HPDE6-E6E7 (cell line): ENCODE measurements at regions not wholly inside any gene's neighbourhood (a gene's known extent, or its start where the extent isn't known, plus 50 kb on each side); places are given as distances from the start of the nearest gene placed in this dataset.

Experiments
- DNase-seq: peaks from one replicate; pipeline ENCODE4 v3.0.0; 2011; ENCODE audit warnings: missing footprints; ENCODE audit errors: extremely low spot score

- no peak for DNase-seq
Measured at GRCh38 chr14:95386536-95387095, 66.9 kb upstream of the CLMN start.

- no peak for DNase-seq
Measured at GRCh38 chr14:95385701-95386100, 66.0 kb upstream of the CLMN start.

- DNase-seq: no peak
Measured at GRCh38 chr14:95382747-95383146, 63.0 kb upstream of the CLMN start.

- no peak for DNase-seq
Measured at GRCh38 chr14:95381726-95382125, 62.0 kb upstream of the CLMN start.

- no peak for DNase-seq
Measured at GRCh38 chr14:95380350-95381042, 60.8 kb upstream of the CLMN start.

GRCh38 chr14:95379634-95380033 is 59.9 kb upstream of the CLMN start:
- DNase-seq: no peak

GRCh38 chr14:95375539-95376109 is 55.9 kb upstream of the CLMN start:
- DNase-seq: no peak

- no peak for DNase-seq
Measured at GRCh38 chr14:95374239-95374997, 54.7 kb upstream of the CLMN start.

GRCh38 chr14:95370076-95370475 is 50.4 kb upstream of the CLMN start:
- DNase-seq: no peak
